ENCODE measurements at regions not wholly inside any gene's neighbourhood (a gene's known extent, or its start where the extent isn't known, plus 50 kb on each side); places are given as distances from the start of the nearest gene placed in this dataset.

GRCh38 chr17:6306820-6307219, 128.1 kb downstream of the AIPL1 start:
- dilution Hi-C loops (cut with HindIII; ENCODE audit: low sequenced_read_pairs, unreplicated experiment), result no loop called here
- no peak overlapping the region for H2BK120ac ChIP-seq (ENCODE audit: low read depth, low read length)
- no peak overlapping the region for H2AK9ac ChIP-seq (replicated peaks; ENCODE audit: low read depth, low read length, poor library complexity)
- H4K91ac ChIP-seq (ENCODE audit: insufficient read depth, low read depth, low read length), result no peak overlapping the region
- H3K27me3 ChIP-seq (ENCODE audit: control insufficient read depth, insufficient read depth, low read length), result no peaks in the 10 kb centered on the region
- no TSS peak for BruUV-seq (replicated peaks)
- no peak overlapping the region for H3K23ac ChIP-seq (ENCODE audit: low read depth, low read length)
- ATAC-seq (ENCODE audit: low read depth) (no peak), DNase-seq (no peak)
- H3K9ac ChIP-seq (ENCODE audit: low read depth, low read length), result no peak overlapping the region
- intact Hi-C loops (cut with micrococcal nuclease), result no loop called here
- no peaks in the 10 kb centered on the region for H3K79me1 ChIP-seq (ENCODE audit: low read depth in 1 of 2, low read length in 2 of 2)
- no peaks in the 10 kb centered on the region for H3K36me3 ChIP-seq (ENCODE audit: control insufficient read depth, insufficient read depth, low read length)
- in situ Hi-C loops (cut with MboI; ENCODE audit: low sequenced_read_pairs), result loop anchor here (25.0 kb wide), 1 partner anchor 95 kb away; no protein-coding TSS in a partner anchor
- H3K9me3 ChIP-seq (ENCODE audit: control insufficient read depth, insufficient read depth, low read length), result peaks cover 2% of the 10 kb centered on the region
- CTCF ChIA-PET, result no interaction called here
- no peak overlapping the region for H3K4me3 ChIP-seq (ENCODE audit: insufficient read depth, low read depth, low read length)
- H3K4me1 ChIP-seq (ENCODE audit: control insufficient read depth, insufficient read depth, low read length), result no peaks in the 10 kb centered on the region
- no peak overlapping the region for H2AFZ ChIP-seq (replicated peaks; ENCODE audit: low read length, poor library complexity)
- H3K4ac ChIP-seq (ENCODE audit: low read depth, low read length), result no peak overlapping the region
- 0% methylated on average over 1 of the region's 4 CpGs; no CpG with 5 or more reads in 1 of the 2 experiments for WGBS, 2 experiments (ENCODE audit: extremely low coverage in 2 of 2, insufficient read length in 1 of 2)
- no peak overlapping the region for H2BK15ac ChIP-seq (ENCODE audit: low read depth, low read length)
- POLR2A ChIA-PET (ENCODE audit: unreplicated experiment), result no interaction called here
- H3K56ac ChIP-seq (ENCODE audit: extremely low read depth, insufficient read depth, low read length), result no peak overlapping the region
- no peaks in the 10 kb centered on the region for H3K9me1 ChIP-seq (ENCODE audit: insufficient read depth, low read length)
- H2BK20ac ChIP-seq (ENCODE audit: low read depth, low read length), result no peak overlapping the region
- no peak overlapping the region for H3K27ac ChIP-seq (ENCODE audit: insufficient read depth, low read length)
- no peak overlapping the region for H2BK5ac ChIP-seq (ENCODE audit: low read depth, low read length, poor library complexity, severe bottlenecking)
- no peak for TF ChIP-seq USF2 (IDR thresholded peaks at IDR 0.05; ENCODE audit: low read depth, low read length)
- TF ChIP-seq FOS (IDR thresholded peaks at IDR 0.05; ENCODE audit: low read depth, low read length), result no peak
- no peak for TF ChIP-seq RCOR1 (IDR thresholded peaks at IDR 0.05; ENCODE audit: insufficient replicate concordance, low read length)
- no peak for TF ChIP-seq MAZ (IDR thresholded peaks at IDR 0.05; ENCODE audit: borderline replicate concordance, low read depth, low read length)
- TF ChIP-seq MXI1 (IDR thresholded peaks at IDR 0.05; ENCODE audit: borderline replicate concordance, low read depth, low read length), result no peak
- TF ChIP-seq SMC3 (IDR thresholded peaks at IDR 0.05; ENCODE audit: low read depth, low read length), result no peak
- no peak for TF ChIP-seq ELK1 (IDR thresholded peaks at IDR 0.05; ENCODE audit: borderline replicate concordance, low read depth, low read length)
- no peak for TF ChIP-seq RFX5 (IDR thresholded peaks at IDR 0.05; ENCODE audit: low read depth, low read length)
- no peak for TF ChIP-seq MAFK (IDR thresholded peaks at IDR 0.05; ENCODE audit: low read depth, low read length)
- TF ChIP-seq CEBPB (IDR thresholded peaks at IDR 0.05; ENCODE audit: low read depth, low read length), result no peak
- no peak for TF ChIP-seq BHLHE40 (IDR thresholded peaks at IDR 0.05; ENCODE audit: low read depth, low read length)
- TF ChIP-seq POLR2A (IDR thresholded peaks at IDR 0.05; ENCODE audit: low read depth, low read length), result no peak
- no peak for TF ChIP-seq CHD1 (IDR thresholded peaks at IDR 0.05; ENCODE audit: low read depth, low read length)
- TF ChIP-seq RAD21 (IDR thresholded peaks at IDR 0.05; ENCODE audit: low read length), result no peak
- H3K14ac ChIP-seq (replicated peaks; ENCODE audit: low read depth, low read length), result no peak overlapping the region
- no peak overlapping the region for H3K18ac ChIP-seq (ENCODE audit: low read depth, low read length)
- no peak overlapping the region for H4K5ac ChIP-seq (ENCODE audit: low read depth, low read length)
- no peak overlapping the region for H4K8ac ChIP-seq (ENCODE audit: low read depth in 2 of 2, low read length in 2 of 2)
- no peaks in the 10 kb centered on the region for H4K20me1 ChIP-seq (ENCODE audit: insufficient read depth, low read length)
- no peak overlapping the region for H2AK5ac ChIP-seq (ENCODE audit: low read depth, low read length)
- H3K4me2 ChIP-seq (ENCODE audit: low read depth, low read length), result no peak overlapping the region

Measured in IMR-90 (cell line).